ENCODE measurements at regions not wholly inside any gene's neighbourhood (a gene's known extent, or its start where the extent isn't known, plus 50 kb on each side); places are given as distances from the start of the nearest gene placed in this dataset.

DNA sequence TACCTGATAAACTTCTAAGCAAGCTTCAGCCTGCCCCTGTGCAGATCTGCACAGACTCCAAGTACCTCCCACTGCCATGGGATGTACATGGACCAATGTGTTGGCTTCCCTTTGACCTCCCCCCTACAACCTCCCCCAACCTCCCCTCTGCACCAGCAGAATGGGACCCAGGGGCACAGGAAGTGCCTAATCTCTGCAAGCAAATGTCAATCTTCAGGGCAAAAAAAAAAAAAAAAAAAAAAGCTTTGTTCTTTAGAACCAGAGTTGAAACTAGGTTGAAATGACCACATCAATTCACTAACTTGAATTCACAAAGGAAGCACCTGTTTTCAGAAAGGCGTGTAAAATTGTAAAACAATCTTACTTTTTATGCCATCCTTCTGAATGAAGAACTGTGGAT lies 53.9 kb upstream of the TIAM1 start:
- Histone ChIP-seq H3K27me3 (ENCODE audit: insufficient read depth, poor library complexity, severe bottlenecking) (no peaks in the 10 kb centered on the region), H3K4me3 (replicated peaks; ENCODE audit: insufficient read depth, low read length) (no peak overlapping the region), H3K27ac (replicated peaks) (no peak overlapping the region)
- no peak for DNase-seq (ENCODE audit: low read depth in 1 of 2, low spot score in 1 of 2)
- TF ChIP-seq GABPA (IDR thresholded peaks at IDR 0.05; ENCODE audit: low read depth) = no peak

DNA sequence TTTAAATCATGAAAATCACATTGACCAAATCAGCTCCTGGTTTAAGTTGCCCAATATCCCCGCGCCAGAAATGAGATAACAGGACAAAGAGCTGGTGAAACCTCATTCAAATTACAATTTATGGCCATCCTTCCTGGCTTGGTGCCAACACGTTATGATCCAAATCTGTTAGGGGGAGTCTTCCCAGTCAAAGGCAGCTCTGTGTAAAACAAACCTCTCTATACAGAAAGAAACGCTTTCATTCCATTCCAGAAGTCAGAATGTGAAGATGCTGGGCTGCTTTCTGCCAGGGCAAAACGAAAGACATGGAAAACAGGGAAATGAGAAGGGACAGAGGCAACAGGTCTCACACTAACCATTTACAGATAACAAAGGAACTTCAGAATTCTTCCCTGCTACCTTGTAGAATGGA lies 53.5 kb upstream of the TIAM1 start:
- no peak for TF ChIP-seq GABPA (IDR thresholded peaks at IDR 0.05; ENCODE audit: low read depth)
- TF ChIP-seq, protein P1, sequence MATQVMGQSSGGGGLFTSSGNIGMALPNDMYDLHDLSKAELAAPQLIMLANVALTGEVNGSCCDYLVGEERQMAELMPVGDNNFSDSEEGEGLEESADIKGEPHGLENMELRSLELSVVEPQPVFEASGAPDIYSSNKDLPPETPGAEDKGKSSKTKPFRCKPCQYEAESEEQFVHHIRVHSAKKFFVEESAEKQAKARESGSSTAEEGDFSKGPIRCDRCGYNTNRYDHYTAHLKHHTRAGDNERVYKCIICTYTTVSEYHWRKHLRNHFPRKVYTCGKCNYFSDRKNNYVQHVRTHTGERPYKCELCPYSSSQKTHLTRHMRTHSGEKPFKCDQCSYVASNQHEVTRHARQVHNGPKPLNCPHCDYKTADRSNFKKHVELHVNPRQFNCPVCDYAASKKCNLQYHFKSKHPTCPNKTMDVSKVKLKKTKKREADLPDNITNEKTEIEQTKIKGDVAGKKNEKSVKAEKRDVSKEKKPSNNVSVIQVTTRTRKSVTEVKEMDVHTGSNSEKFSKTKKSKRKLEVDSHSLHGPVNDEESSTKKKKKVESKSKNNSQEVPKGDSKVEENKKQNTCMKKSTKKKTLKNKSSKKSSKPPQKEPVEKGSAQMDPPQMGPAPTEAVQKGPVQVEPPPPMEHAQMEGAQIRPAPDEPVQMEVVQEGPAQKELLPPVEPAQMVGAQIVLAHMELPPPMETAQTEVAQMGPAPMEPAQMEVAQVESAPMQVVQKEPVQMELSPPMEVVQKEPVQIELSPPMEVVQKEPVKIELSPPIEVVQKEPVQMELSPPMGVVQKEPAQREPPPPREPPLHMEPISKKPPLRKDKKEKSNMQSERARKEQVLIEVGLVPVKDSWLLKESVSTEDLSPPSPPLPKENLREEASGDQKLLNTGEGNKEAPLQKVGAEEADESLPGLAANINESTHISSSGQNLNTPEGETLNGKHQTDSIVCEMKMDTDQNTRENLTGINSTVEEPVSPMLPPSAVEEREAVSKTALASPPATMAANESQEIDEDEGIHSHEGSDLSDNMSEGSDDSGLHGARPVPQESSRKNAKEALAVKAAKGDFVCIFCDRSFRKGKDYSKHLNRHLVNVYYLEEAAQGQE (IDR thresholded peaks at IDR 0.05; ENCODE audit: insufficient replicate concordance, low read depth) = no peak
- TF ChIP-seq POLR2AphosphoS5 (IDR thresholded peaks at IDR 0.05; ENCODE audit: low read depth) = no peak
- no peak for TF ChIP-seq SPI1 (IDR thresholded peaks at IDR 0.05; ENCODE audit: borderline replicate concordance, low read depth)
- TF ChIP-seq, protein P2, sequence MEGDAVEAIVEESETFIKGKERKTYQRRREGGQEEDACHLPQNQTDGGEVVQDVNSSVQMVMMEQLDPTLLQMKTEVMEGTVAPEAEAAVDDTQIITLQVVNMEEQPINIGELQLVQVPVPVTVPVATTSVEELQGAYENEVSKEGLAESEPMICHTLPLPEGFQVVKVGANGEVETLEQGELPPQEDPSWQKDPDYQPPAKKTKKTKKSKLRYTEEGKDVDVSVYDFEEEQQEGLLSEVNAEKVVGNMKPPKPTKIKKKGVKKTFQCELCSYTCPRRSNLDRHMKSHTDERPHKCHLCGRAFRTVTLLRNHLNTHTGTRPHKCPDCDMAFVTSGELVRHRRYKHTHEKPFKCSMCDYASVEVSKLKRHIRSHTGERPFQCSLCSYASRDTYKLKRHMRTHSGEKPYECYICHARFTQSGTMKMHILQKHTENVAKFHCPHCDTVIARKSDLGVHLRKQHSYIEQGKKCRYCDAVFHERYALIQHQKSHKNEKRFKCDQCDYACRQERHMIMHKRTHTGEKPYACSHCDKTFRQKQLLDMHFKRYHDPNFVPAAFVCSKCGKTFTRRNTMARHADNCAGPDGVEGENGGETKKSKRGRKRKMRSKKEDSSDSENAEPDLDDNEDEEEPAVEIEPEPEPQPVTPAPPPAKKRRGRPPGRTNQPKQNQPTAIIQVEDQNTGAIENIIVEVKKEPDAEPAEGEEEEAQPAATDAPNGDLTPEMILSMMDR (IDR thresholded peaks at IDR 0.05; ENCODE audit: insufficient read depth, low read length) = no peak
- no peak for DNase-seq (ENCODE audit: low read depth in 1 of 2, low spot score in 1 of 2)
- Histone ChIP-seq H3K4me3 (replicated peaks; ENCODE audit: insufficient read depth, low read length) (no peak overlapping the region), H3K27ac (replicated peaks) (no peak overlapping the region), H3K27me3 (ENCODE audit: insufficient read depth, poor library complexity, severe bottlenecking) (no peaks in the 10 kb centered on the region)

DNA sequence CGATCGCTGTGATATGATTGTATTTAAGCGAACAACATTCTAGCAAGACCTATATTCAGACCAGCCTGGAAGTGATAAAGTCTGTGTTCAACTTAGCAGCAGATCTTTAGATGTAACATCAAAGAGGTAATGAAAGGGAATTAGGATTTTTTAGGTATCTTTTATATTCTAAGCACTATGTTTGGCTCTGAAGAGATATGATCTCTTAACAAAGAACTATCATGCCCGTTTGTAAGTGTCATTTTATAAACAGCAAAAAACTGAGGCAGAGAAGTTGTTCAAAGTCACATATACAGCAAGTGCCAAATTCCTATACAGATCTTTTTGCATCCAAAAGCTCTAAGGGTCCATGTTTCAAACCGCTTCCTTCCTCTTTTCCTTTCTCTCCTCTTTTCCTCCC lies 53.0 kb upstream of the TIAM1 start:
- DNase-seq (ENCODE audit: low read depth in 1 of 2, low spot score in 1 of 2) = no peak
- Histone ChIP-seq H3K4me3 (replicated peaks; ENCODE audit: insufficient read depth, low read length) (no peak overlapping the region), H3K27me3 (ENCODE audit: insufficient read depth, poor library complexity, severe bottlenecking) (no peaks in the 10 kb centered on the region), H3K27ac (replicated peaks) (no peak overlapping the region)
- TF ChIP-seq, protein P1 (IDR thresholded peaks at IDR 0.05; ENCODE audit: insufficient replicate concordance, low read depth) = no peak
- TF ChIP-seq SPI1 (IDR thresholded peaks at IDR 0.05; ENCODE audit: borderline replicate concordance, low read depth) (no peak), POLR2AphosphoS5 (IDR thresholded peaks at IDR 0.05; ENCODE audit: low read depth) (no peak), GABPA (IDR thresholded peaks at IDR 0.05; ENCODE audit: low read depth) (no peak)
- TF ChIP-seq, protein P2 (IDR thresholded peaks at IDR 0.05; ENCODE audit: insufficient read depth, low read length) = no peak

DNA sequence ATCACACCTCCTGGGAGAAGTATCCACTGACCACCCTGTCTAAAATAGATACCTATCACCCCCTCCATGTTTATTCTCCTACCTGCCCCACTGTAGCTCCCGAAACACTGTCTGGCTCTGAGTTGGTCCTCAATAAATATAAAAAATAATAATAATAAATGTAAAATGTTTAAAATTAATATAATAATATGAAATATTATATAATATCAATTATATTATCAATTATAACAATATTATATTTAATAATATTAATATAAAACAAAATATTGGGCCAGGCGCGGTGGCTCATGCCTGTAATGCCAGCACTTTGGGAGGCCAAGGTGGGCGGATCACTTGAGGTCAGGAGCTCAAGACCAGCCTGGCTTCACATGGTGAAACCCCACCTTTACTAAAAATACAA lies 52.3 kb upstream of the TIAM1 start:
- no peaks in the 10 kb centered on the region for H3K27me3 ChIP-seq (ENCODE audit: insufficient read depth, poor library complexity, severe bottlenecking)
- H3K4me3 ChIP-seq (replicated peaks; ENCODE audit: insufficient read depth, low read length) = no peak overlapping the region
- H3K27ac ChIP-seq (replicated peaks) = no peak overlapping the region
- DNase-seq (ENCODE audit: low read depth in 1 of 2, low spot score in 1 of 2) = no peak
- TF ChIP-seq, protein P2 (IDR thresholded peaks at IDR 0.05; ENCODE audit: insufficient read depth, low read length) = no peak
- no peak for TF ChIP-seq POLR2AphosphoS5 (IDR thresholded peaks at IDR 0.05; ENCODE audit: low read depth)
- TF ChIP-seq SPI1 (IDR thresholded peaks at IDR 0.05; ENCODE audit: borderline replicate concordance, low read depth) = no peak
- no peak for TF ChIP-seq GABPA (IDR thresholded peaks at IDR 0.05; ENCODE audit: low read depth)
- TF ChIP-seq, protein P1 (IDR thresholded peaks at IDR 0.05; ENCODE audit: insufficient replicate concordance, low read depth) = no peak

Data from HL-60 (cell line).